Gastrocnemius medialis (tissue), 4 donors: ENCODE measurements at regions not wholly inside any gene's neighbourhood (a gene's known extent, or its start where the extent isn't known, plus 50 kb on each side); places are given as distances from the start of the nearest gene placed in this dataset.

Source experiments
- POLR2A ChIP-seq, 2 donors: fragments of 450-650 bp; IDR thresholded peaks; one replicate each; pipeline ENCODE4 v1.6.1; 2017; ENCODE audit warnings: antibody characterized with exemption in 2 of 2, mild to moderate bottlenecking in 2 of 2, moderate library complexity in 2 of 2
- TF ChIP-seq, protein P1 (sequence below), 5 experiments: fragments of 450-650 bp in 3 of 5; fragments of 200-600 bp in 2 of 5; sonication (generic) in 2 of 5; IDR thresholded peaks in 4 of 5; conservative IDR thresholded peaks in 1 of 5; 1 replicate in 4 of 5; 2 replicates in 1 of 5; pipeline ENCODE4 v1.5.1; 2016 to 2019; ENCODE audit warnings: antibody characterized with exemption in 5 of 5, mild to moderate bottlenecking in 3 of 5, moderate library complexity in 3 of 5

GRCh38 chr13:90329641-90330040 lies 1017.8 kb upstream of the MIR17HG start:
- TF ChIP-seq, protein P1, sequence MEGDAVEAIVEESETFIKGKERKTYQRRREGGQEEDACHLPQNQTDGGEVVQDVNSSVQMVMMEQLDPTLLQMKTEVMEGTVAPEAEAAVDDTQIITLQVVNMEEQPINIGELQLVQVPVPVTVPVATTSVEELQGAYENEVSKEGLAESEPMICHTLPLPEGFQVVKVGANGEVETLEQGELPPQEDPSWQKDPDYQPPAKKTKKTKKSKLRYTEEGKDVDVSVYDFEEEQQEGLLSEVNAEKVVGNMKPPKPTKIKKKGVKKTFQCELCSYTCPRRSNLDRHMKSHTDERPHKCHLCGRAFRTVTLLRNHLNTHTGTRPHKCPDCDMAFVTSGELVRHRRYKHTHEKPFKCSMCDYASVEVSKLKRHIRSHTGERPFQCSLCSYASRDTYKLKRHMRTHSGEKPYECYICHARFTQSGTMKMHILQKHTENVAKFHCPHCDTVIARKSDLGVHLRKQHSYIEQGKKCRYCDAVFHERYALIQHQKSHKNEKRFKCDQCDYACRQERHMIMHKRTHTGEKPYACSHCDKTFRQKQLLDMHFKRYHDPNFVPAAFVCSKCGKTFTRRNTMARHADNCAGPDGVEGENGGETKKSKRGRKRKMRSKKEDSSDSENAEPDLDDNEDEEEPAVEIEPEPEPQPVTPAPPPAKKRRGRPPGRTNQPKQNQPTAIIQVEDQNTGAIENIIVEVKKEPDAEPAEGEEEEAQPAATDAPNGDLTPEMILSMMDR (IDR thresholded peaks at IDR 0.05 in 4 of 5, conservative IDR thresholded peaks at IDR 0.05 in 1 of 5) = no peak
- TF ChIP-seq POLR2A (IDR thresholded peaks at IDR 0.05) = no peak
